ENCODE measurements at regions not wholly inside any gene's neighbourhood (a gene's known extent, or its start where the extent isn't known, plus 50 kb on each side); places are given as distances from the start of the nearest gene placed in this dataset.

- intact Hi-C loops (cut with micrococcal nuclease): no loop called here
- no peak for DNase-seq
- Mint-ChIP-seq H3K4me1 (ENCODE audit: low read depth) (no peaks in the 10 kb centered on the region), H3K27me3 (ENCODE audit: low read depth) (no peaks in the 10 kb centered on the region), H3K9me3 (peaks cover 5% of the 10 kb centered on the region), H3K36me3 (ENCODE audit: low read depth) (no peaks in the 10 kb centered on the region), H3K4me3 (no peak overlapping the region), H3K27ac (no peak overlapping the region)
- CTCF ChIA-PET: no interaction called here
These were observed 235.3 kb upstream of the GOLIM4 start for GRCh38 chr3:168330983-168331382.

GRCh38 chr3:168327856-168328255 is 232.1 kb upstream of the GOLIM4 start:
- Mint-ChIP-seq H3K36me3 (ENCODE audit: low read depth) (no peaks in the 10 kb centered on the region), H3K9me3 (peaks cover 5% of the 10 kb centered on the region), H3K4me1 (ENCODE audit: low read depth) (no peaks in the 10 kb centered on the region), H3K27me3 (ENCODE audit: low read depth) (no peaks in the 10 kb centered on the region), H3K27ac (no peak overlapping the region), H3K4me3 (no peak overlapping the region)
- intact Hi-C loops (cut with micrococcal nuclease): no loop called here
- CTCF ChIA-PET: no interaction called here
- DNase-seq: no peak

GRCh38 chr3:168325684-168326083 is 230.0 kb upstream of the GOLIM4 start:
- H3K27ac Mint-ChIP-seq: no peak overlapping the region
- DNase-seq: no peak
- no peak overlapping the region for H3K4me3 Mint-ChIP-seq
- H3K27me3 Mint-ChIP-seq (ENCODE audit: low read depth): no peaks in the 10 kb centered on the region
- CTCF ChIA-PET: no interaction called here
- intact Hi-C loops (cut with micrococcal nuclease): no loop called here
- no peaks in the 10 kb centered on the region for H3K4me1 Mint-ChIP-seq (ENCODE audit: low read depth)
- no peaks in the 10 kb centered on the region for H3K9me3 Mint-ChIP-seq
- no peaks in the 10 kb centered on the region for H3K36me3 Mint-ChIP-seq (ENCODE audit: low read depth)

GRCh38 chr3:168322941-168323340 is 227.2 kb upstream of the GOLIM4 start:
- no peak overlapping the region for H3K4me3 Mint-ChIP-seq
- peaks cover 4% of the 10 kb centered on the region for H3K9me3 Mint-ChIP-seq
- H3K27ac Mint-ChIP-seq: no peak overlapping the region
- no peaks in the 10 kb centered on the region for H3K36me3 Mint-ChIP-seq (ENCODE audit: low read depth)
- intact Hi-C loops (cut with micrococcal nuclease): no loop called here
- CTCF ChIA-PET: no interaction called here
- DNase-seq: no peak
- no peaks in the 10 kb centered on the region for H3K27me3 Mint-ChIP-seq (ENCODE audit: low read depth)
- no peaks in the 10 kb centered on the region for H3K4me1 Mint-ChIP-seq (ENCODE audit: low read depth)

GRCh38 chr3:168314166-168314565 is 218.4 kb upstream of the GOLIM4 start:
- H3K36me3 Mint-ChIP-seq (ENCODE audit: low read depth): no peaks in the 10 kb centered on the region
- CTCF ChIA-PET: no interaction called here

GRCh38 chr3:168312984-168313383 is 217.3 kb upstream of the GOLIM4 start:
- no peak overlapping the region for H3K27ac Mint-ChIP-seq
- CTCF ChIA-PET: no interaction called here
- intact Hi-C loops (cut with micrococcal nuclease): no loop called here
- H3K9me3 Mint-ChIP-seq: peaks cover 2% of the 10 kb centered on the region
- H3K27me3 Mint-ChIP-seq (ENCODE audit: low read depth): no peaks in the 10 kb centered on the region
- no peaks in the 10 kb centered on the region for H3K36me3 Mint-ChIP-seq (ENCODE audit: low read depth)
- H3K4me3 Mint-ChIP-seq: no peak overlapping the region
- DNase-seq: no peak
- no peaks in the 10 kb centered on the region for H3K4me1 Mint-ChIP-seq (ENCODE audit: low read depth)

More at GRCh38 chr3:168314166-168314565, 218.4 kb upstream of the GOLIM4 start:
- H3K4me1 Mint-ChIP-seq (ENCODE audit: low read depth): no peaks in the 10 kb centered on the region
- no peak overlapping the region for H3K27ac Mint-ChIP-seq
- H3K4me3 Mint-ChIP-seq: no peak overlapping the region
- intact Hi-C loops (cut with micrococcal nuclease): no loop called here
- DNase-seq: no peak
- H3K9me3 Mint-ChIP-seq: peaks cover 5% of the 10 kb centered on the region
- H3K27me3 Mint-ChIP-seq (ENCODE audit: low read depth): no peaks in the 10 kb centered on the region

GRCh38 chr3:168307893-168308292 is 212.2 kb upstream of the GOLIM4 start:
- intact Hi-C loops (cut with micrococcal nuclease): no loop called here
- Mint-ChIP-seq H3K9me3 (peaks cover 8% of the 10 kb centered on the region), H3K27me3 (ENCODE audit: low read depth) (no peaks in the 10 kb centered on the region), H3K4me3 (no peak overlapping the region), H3K27ac (no peak overlapping the region), H3K36me3 (ENCODE audit: low read depth) (no peaks in the 10 kb centered on the region), H3K4me1 (ENCODE audit: low read depth) (no peaks in the 10 kb centered on the region)
- no peak for DNase-seq
- CTCF ChIA-PET: interaction anchor here (0.8 kb wide), 1 partner anchor 21 kb away, joined by 3 read pairs; no protein-coding TSS in a partner anchor

GRCh38 chr3:168295027-168295426 is 199.3 kb upstream of the GOLIM4 start:
- CTCF ChIA-PET: no interaction called here

GRCh38 chr3:168292296-168292695 is 196.6 kb upstream of the GOLIM4 start:
- no peaks in the 10 kb centered on the region for H3K9me3 Mint-ChIP-seq
- no peaks in the 10 kb centered on the region for H3K27me3 Mint-ChIP-seq (ENCODE audit: low read depth)
- CTCF ChIA-PET: no interaction called here
- H3K4me3 Mint-ChIP-seq: no peak overlapping the region
- H3K4me1 Mint-ChIP-seq (ENCODE audit: low read depth): no peaks in the 10 kb centered on the region
- H3K27ac Mint-ChIP-seq: no peak overlapping the region
- intact Hi-C loops (cut with micrococcal nuclease): no loop called here
- DNase-seq: no peak
- H3K36me3 Mint-ChIP-seq (ENCODE audit: low read depth): no peaks in the 10 kb centered on the region

More at GRCh38 chr3:168295027-168295426, 199.3 kb upstream of the GOLIM4 start:
- no peaks in the 10 kb centered on the region for H3K36me3 Mint-ChIP-seq (ENCODE audit: low read depth)
- intact Hi-C loops (cut with micrococcal nuclease): no loop called here
- no peaks in the 10 kb centered on the region for H3K4me1 Mint-ChIP-seq (ENCODE audit: low read depth)
- no peaks in the 10 kb centered on the region for H3K9me3 Mint-ChIP-seq
- no peaks in the 10 kb centered on the region for H3K27me3 Mint-ChIP-seq (ENCODE audit: low read depth)
- no peak overlapping the region for H3K4me3 Mint-ChIP-seq
- no peak overlapping the region for H3K27ac Mint-ChIP-seq
- no peak for DNase-seq

- DNase-seq: no peak
- H3K4me1 Mint-ChIP-seq (ENCODE audit: low read depth): no peaks in the 10 kb centered on the region
- no peaks in the 10 kb centered on the region for H3K27me3 Mint-ChIP-seq (ENCODE audit: low read depth)
- intact Hi-C loops (cut with micrococcal nuclease): no loop called here
- H3K9me3 Mint-ChIP-seq: no peaks in the 10 kb centered on the region
- CTCF ChIA-PET: no interaction called here
- no peaks in the 10 kb centered on the region for H3K36me3 Mint-ChIP-seq (ENCODE audit: low read depth)
- H3K4me3 Mint-ChIP-seq: no peak overlapping the region
- no peak overlapping the region for H3K27ac Mint-ChIP-seq
These were observed 193.8 kb upstream of the GOLIM4 start for GRCh38 chr3:168289471-168290008.

GRCh38 chr3:168288511-168289401 is 193.0 kb upstream of the GOLIM4 start:
- H3K4me1 Mint-ChIP-seq (ENCODE audit: low read depth): no peaks in the 10 kb centered on the region
- no peak for DNase-seq
- no peaks in the 10 kb centered on the region for H3K9me3 Mint-ChIP-seq
- H3K4me3 Mint-ChIP-seq: no peak overlapping the region
- no peak overlapping the region for H3K27ac Mint-ChIP-seq
- intact Hi-C loops (cut with micrococcal nuclease): no loop called here
- H3K36me3 Mint-ChIP-seq (ENCODE audit: low read depth): no peaks in the 10 kb centered on the region
- CTCF ChIA-PET: no interaction called here
- H3K27me3 Mint-ChIP-seq (ENCODE audit: low read depth): no peaks in the 10 kb centered on the region

GRCh38 chr3:168285506-168285905 is 189.8 kb upstream of the GOLIM4 start:
- intact Hi-C loops (cut with micrococcal nuclease): no loop called here
- no peak overlapping the region for H3K27ac Mint-ChIP-seq
- H3K9me3 Mint-ChIP-seq: no peaks in the 10 kb centered on the region
- H3K4me3 Mint-ChIP-seq: no peak overlapping the region
- CTCF ChIA-PET: no interaction called here
- H3K27me3 Mint-ChIP-seq (ENCODE audit: low read depth): no peaks in the 10 kb centered on the region
- no peak for DNase-seq
- no peaks in the 10 kb centered on the region for H3K4me1 Mint-ChIP-seq (ENCODE audit: low read depth)
- no peaks in the 10 kb centered on the region for H3K36me3 Mint-ChIP-seq (ENCODE audit: low read depth)

- no peaks in the 10 kb centered on the region for H3K36me3 Mint-ChIP-seq (ENCODE audit: low read depth)
- no peak overlapping the region for H3K27ac Mint-ChIP-seq
- no peaks in the 10 kb centered on the region for H3K27me3 Mint-ChIP-seq (ENCODE audit: low read depth)
- H3K4me1 Mint-ChIP-seq (ENCODE audit: low read depth): no peaks in the 10 kb centered on the region
- CTCF ChIA-PET: no interaction called here
- H3K4me3 Mint-ChIP-seq: no peak overlapping the region
- no peak for DNase-seq
- H3K9me3 Mint-ChIP-seq: no peaks in the 10 kb centered on the region
- intact Hi-C loops (cut with micrococcal nuclease): no loop called here
These were observed 189.0 kb upstream of the GOLIM4 start for GRCh38 chr3:168284728-168285127.

All from activated naive CD4-positive, alpha-beta T cell treated with anti-CD3 and anti-CD28 coated beads for 36 hours (primary cell).